Ishikawa (cell line): ENCODE measurements at regions not wholly inside any gene's neighbourhood (a gene's known extent, or its start where the extent isn't known, plus 50 kb on each side); places are given as distances from the start of the nearest gene placed in this dataset.

Experiments used
- CEBPB ChIP-seq: IDR thresholded peaks from 2 replicates; pipeline ENCODE4 v1.6.1; 2012
- CREB1 ChIP-seq: IDR thresholded peaks from 2 replicates; pipeline ENCODE4 v1.6.1; 2012; ENCODE audit warnings: low read depth
- EGR1 ChIP-seq: IDR thresholded peaks from 2 replicates; pipeline ENCODE4 v1.6.1; 2012
- EP300 ChIP-seq: IDR thresholded peaks from 2 replicates; pipeline ENCODE4 v1.6.1; 2012; ENCODE audit warnings: borderline replicate concordance
- FOXM1 ChIP-seq: IDR thresholded peaks from 2 replicates; pipeline ENCODE4 v1.6.1; 2012; ENCODE audit warnings: low read depth, borderline replicate concordance
- MAX ChIP-seq: IDR thresholded peaks from 2 replicates; pipeline ENCODE4 v1.6.1; 2012
- NFIC ChIP-seq: IDR thresholded peaks from 2 replicates; pipeline ENCODE4 v1.6.1; 2012
- RAD21 ChIP-seq: IDR thresholded peaks from 2 replicates; pipeline ENCODE4 v1.6.1; 2012; ENCODE audit warnings: low read depth
- TAF1 ChIP-seq: IDR thresholded peaks from 2 replicates; pipeline ENCODE4 v1.6.1; 2012; ENCODE audit warnings: low read depth, mild to moderate bottlenecking
- TCF12 ChIP-seq: IDR thresholded peaks from 2 replicates; pipeline ENCODE4 v1.6.1; 2012; ENCODE audit warnings: low read depth
- TEAD4 ChIP-seq: IDR thresholded peaks from 2 replicates; pipeline ENCODE4 v1.6.1; 2012
- USF1 ChIP-seq: IDR thresholded peaks from 2 replicates; pipeline ENCODE4 v1.6.1; 2012
- YY1 ChIP-seq: IDR thresholded peaks from 2 replicates; pipeline ENCODE4 v1.6.1; 2012; ENCODE audit warnings: low read depth
- ZBTB7A ChIP-seq: IDR thresholded peaks from 2 replicates; pipeline ENCODE4 v1.6.1; 2012; ENCODE audit warnings: low read depth
- TF ChIP-seq, protein P1 (sequence below): IDR thresholded peaks from 2 replicates; pipeline ENCODE4 v1.6.1; 2012; ENCODE audit warnings: low read depth, mild to moderate bottlenecking

DNA sequence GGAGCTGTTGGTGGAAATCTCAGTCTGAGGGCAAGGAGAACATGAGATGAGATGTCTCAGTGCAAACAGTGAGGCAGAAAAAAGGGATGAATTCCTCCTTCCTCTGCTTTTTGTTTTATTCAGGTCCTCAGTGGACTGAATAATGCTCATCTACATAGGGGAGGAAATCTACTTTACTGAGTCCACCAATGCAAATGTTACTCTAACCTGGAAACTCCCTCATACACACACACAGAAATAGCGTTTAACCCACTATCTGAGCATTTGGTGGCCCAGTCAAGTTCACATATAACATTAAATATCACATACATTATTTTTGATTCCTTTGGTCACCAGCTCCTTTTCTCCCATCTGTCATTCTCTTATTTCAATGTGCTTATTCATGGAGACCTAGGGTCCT is 418.8 kb downstream of the TMEM135 start:
- no peak for TF ChIP-seq YY1

- TF ChIP-seq TEAD4 = no peak
- no peak for TF ChIP-seq TAF1
- TF ChIP-seq ZBTB7A = no peak
- no peak for TF ChIP-seq EP300
- no peak for TF ChIP-seq CREB1
- TF ChIP-seq USF1 = no peak
- TF ChIP-seq NFIC = no peak
- TF ChIP-seq MAX = no peak
- TF ChIP-seq YY1 = no peak
- TF ChIP-seq FOXM1 = no peak
- TF ChIP-seq, protein P1, sequence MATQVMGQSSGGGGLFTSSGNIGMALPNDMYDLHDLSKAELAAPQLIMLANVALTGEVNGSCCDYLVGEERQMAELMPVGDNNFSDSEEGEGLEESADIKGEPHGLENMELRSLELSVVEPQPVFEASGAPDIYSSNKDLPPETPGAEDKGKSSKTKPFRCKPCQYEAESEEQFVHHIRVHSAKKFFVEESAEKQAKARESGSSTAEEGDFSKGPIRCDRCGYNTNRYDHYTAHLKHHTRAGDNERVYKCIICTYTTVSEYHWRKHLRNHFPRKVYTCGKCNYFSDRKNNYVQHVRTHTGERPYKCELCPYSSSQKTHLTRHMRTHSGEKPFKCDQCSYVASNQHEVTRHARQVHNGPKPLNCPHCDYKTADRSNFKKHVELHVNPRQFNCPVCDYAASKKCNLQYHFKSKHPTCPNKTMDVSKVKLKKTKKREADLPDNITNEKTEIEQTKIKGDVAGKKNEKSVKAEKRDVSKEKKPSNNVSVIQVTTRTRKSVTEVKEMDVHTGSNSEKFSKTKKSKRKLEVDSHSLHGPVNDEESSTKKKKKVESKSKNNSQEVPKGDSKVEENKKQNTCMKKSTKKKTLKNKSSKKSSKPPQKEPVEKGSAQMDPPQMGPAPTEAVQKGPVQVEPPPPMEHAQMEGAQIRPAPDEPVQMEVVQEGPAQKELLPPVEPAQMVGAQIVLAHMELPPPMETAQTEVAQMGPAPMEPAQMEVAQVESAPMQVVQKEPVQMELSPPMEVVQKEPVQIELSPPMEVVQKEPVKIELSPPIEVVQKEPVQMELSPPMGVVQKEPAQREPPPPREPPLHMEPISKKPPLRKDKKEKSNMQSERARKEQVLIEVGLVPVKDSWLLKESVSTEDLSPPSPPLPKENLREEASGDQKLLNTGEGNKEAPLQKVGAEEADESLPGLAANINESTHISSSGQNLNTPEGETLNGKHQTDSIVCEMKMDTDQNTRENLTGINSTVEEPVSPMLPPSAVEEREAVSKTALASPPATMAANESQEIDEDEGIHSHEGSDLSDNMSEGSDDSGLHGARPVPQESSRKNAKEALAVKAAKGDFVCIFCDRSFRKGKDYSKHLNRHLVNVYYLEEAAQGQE = no peak
- no peak for TF ChIP-seq TCF12
Observed at GRCh38 chr11:87455180-87455579, 417.4 kb downstream of the TMEM135 start.

DNA sequence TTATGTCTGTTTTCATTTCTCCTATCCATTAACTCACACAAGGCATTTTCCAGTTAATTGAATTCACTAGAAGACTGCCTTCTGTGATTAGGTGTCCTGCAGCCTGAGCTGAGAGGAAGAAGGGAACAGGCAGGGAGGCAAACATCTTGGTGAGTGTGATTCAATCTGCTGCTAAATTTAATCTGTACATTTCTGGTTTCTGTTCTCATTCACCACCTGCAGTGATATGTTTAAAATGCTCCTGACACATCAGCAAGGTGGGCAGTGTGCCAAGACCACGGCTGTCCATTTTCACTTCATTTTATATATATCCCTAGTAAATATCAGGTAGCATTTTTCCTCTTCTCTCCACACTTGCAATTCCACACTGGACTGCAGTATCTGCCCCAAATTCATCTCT is 416.5 kb downstream of the TMEM135 start:
- no peak for TF ChIP-seq TAF1
- no peak for TF ChIP-seq EGR1
- TF ChIP-seq CREB1 = no peak
- TF ChIP-seq MAX = no peak
- no peak for TF ChIP-seq TEAD4
- TF ChIP-seq NFIC = 0 out of 2 replicates have a peak, but pooled peaks have one; percentile 11
- no peak for TF ChIP-seq USF1
- no peak for TF ChIP-seq YY1
- TF ChIP-seq EP300 = no peak

DNA sequence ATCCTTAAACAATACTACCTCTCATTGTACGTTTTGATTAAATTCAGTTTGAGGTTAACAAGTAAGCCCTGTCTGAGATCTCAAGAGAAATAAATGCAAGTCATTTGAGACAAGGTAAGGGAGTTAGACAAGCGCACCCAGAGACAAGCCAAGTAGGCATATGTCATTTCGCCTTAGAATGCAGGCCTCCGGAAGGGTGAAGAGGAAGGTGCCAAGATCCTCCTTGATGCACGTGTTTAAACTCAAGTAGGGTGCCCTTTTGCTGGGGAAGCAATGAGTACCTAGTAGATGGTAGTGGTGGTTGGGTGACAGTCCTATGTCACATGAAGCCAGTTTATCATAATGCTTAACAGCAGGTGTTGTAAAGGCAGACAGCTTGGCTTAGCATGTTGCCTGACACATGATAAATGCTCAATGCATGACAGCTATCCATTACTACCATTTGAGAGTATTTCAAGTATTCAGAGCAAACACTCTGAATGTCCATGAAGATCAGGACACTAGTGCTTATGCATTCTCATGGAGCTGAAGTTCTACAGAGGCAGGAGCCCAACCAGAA is 415.9 kb downstream of the TMEM135 start:
- no peak for TF ChIP-seq FOXM1

- TF ChIP-seq ZBTB7A (no peak), EGR1 (no peak), NFIC (no peak), FOXM1 (no peak), CREB1 (no peak), USF1 (no peak), CEBPB (no peak), TAF1 (no peak), EP300 (no peak), TCF12 (no peak), YY1 (no peak), RAD21 (no peak), TEAD4 (no peak), MAX (no peak)
- TF ChIP-seq, protein P1 = no peak
Observed at GRCh38 chr11:87451395-87451794, 413.7 kb downstream of the TMEM135 start.

DNA sequence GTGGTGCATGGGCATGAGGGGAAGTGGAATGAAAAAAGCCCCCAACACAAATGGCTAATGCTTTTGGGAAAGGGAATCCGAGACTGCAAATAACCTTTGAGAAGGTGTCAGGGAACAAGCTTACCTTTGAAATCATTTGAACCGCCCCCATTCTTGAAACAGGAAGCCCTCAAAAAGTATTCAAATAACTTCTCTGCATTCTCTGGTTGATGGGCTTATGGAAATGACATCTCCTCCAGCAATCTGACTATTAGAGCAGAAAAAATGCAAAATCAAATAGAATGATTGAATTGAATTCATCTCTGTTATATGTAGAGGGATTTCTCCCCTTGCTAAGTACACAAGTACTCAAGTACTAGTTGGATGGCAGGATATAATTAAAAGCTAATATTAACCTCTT is 409.9 kb downstream of the TMEM135 start:
- TF ChIP-seq MAX (no peak), NFIC (no peak), USF1 (no peak), EP300 (no peak), RAD21 (no peak), TAF1 (no peak), ZBTB7A (no peak), CEBPB (no peak), CREB1 (no peak)
